ENCODE measurements at regions not wholly inside any gene's neighbourhood (a gene's known extent, or its start where the extent isn't known, plus 50 kb on each side); places are given as distances from the start of the nearest gene placed in this dataset.

GRCh38 chr1:214946615-214947014 is 135.9 kb upstream of the KCNK2 start:
- no peaks in the 10 kb centered on the region for H3K27me3 ChIP-seq (ENCODE audit: insufficient read depth in 3 of 3, low read length in 2 of 3)
- intact Hi-C loops (cut with DNase I) = no loop called here
- ATAC-seq = no peak
- H3K9me3 ChIP-seq = no peaks in the 10 kb centered on the region
- no peak overlapping the region for H3K27ac ChIP-seq
- no peak for DNase-seq
- no peaks in the 10 kb centered on the region for H3K36me3 ChIP-seq (ENCODE audit: insufficient read depth in 1 of 2, low read depth in 1 of 2)
- H3K4me1 ChIP-seq = no peaks in the 10 kb centered on the region
- H3K4me3 ChIP-seq = no peak overlapping the region
- no peak for TF ChIP-seq CTCF (IDR thresholded peaks at IDR 0.05)
- 6 to 30% (median 23%) methylated on average over 1 of the region's 1 CpG for WGBS, 3 donors

- intact Hi-C loops (cut with DNase I) = no loop called here
- no peak for TF ChIP-seq CTCF (IDR thresholded peaks at IDR 0.05)
- WGBS, 3 donors = 75 to 84% (median 83%) methylated on average over 7 of the region's 7 CpGs
- Histone ChIP-seq H3K9me3 (no peaks in the 10 kb centered on the region), H3K4me1 (no peaks in the 10 kb centered on the region), H3K36me3 (ENCODE audit: insufficient read depth in 1 of 2, low read depth in 1 of 2) (no peaks in the 10 kb centered on the region), H3K27me3 (ENCODE audit: insufficient read depth in 3 of 3, low read length in 2 of 3) (no peaks in the 10 kb centered on the region), H3K27ac (no peak overlapping the region), H3K4me3 (no peak overlapping the region)
- DNase-seq = no peak
- ATAC-seq = no peak
Measured at GRCh38 chr1:214952648-214953047, 129.9 kb upstream of the KCNK2 start.

- intact Hi-C loops (cut with DNase I) = no loop called here
- H3K27me3 ChIP-seq (ENCODE audit: insufficient read depth in 3 of 3, low read length in 2 of 3) = no peaks in the 10 kb centered on the region
- H3K36me3 ChIP-seq (ENCODE audit: insufficient read depth in 1 of 2, low read depth in 1 of 2) = no peaks in the 10 kb centered on the region
- H3K4me1 ChIP-seq = no peaks in the 10 kb centered on the region
- H3K9me3 ChIP-seq = no peaks in the 10 kb centered on the region
- H3K4me3 ChIP-seq = no peak overlapping the region
- WGBS, 3 donors = 92 to 96% (median 94%) methylated on average over 1 of the region's 1 CpG
- no peak overlapping the region for H3K27ac ChIP-seq
- ATAC-seq (no peak), DNase-seq (no peak)
- TF ChIP-seq CTCF (IDR thresholded peaks at IDR 0.05) = no peak
Measured at GRCh38 chr1:214953901-214954616, 128.5 kb upstream of the KCNK2 start.

GRCh38 chr1:214954617-214954949 is 128.0 kb upstream of the KCNK2 start:
- no peaks in the 10 kb centered on the region for H3K9me3 ChIP-seq
- H3K4me1 ChIP-seq = no peaks in the 10 kb centered on the region
- ATAC-seq (no peak), DNase-seq (no peak)
- H3K4me3 ChIP-seq = no peak overlapping the region
- no peak overlapping the region for H3K27ac ChIP-seq
- H3K36me3 ChIP-seq (ENCODE audit: insufficient read depth in 1 of 2, low read depth in 1 of 2) = no peaks in the 10 kb centered on the region
- intact Hi-C loops (cut with DNase I) = no loop called here
- TF ChIP-seq CTCF (IDR thresholded peaks at IDR 0.05) = no peak
- no peaks in the 10 kb centered on the region for H3K27me3 ChIP-seq (ENCODE audit: insufficient read depth in 3 of 3, low read length in 2 of 3)

All from psoas muscle (tissue), 7 donors.